ENCODE measurements at regions not wholly inside any gene's neighbourhood (a gene's known extent, or its start where the extent isn't known, plus 50 kb on each side); places are given as distances from the start of the nearest gene placed in this dataset.
"Not testable (repeated sequence)": the region's sequence is repeated elsewhere in the genome, so short reads cannot be mapped to it uniquely, and the experiment has no call there.

DNA sequence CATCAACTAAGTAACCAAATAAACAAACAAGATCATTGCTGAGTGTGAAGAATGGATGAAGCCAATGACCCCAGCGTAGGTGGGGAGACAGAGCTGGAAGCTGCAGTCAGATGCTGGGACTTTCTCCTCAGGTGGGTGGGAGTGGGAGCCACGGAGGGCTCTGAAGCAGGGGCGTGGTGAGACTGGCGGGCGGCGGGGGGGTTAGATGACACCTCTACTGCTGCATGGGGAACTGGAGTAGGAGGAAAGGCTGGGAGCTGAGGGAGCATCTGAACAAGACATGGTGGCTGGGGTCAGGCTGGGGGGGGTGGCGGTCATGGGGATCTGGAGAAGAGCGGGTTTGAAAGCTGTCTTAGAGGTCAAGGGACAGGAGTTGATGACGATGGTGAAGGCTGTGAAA, 193.8 kb downstream of the C9orf50 start:
- no peak overlapping the region for H3K4me3 ChIP-seq (ENCODE audit: low read length)
- intact Hi-C loops (cut with DNase I): no loop called here
- 82% methylated on average over 9 of the region's 9 CpGs for WGBS
- no peaks in the 10 kb centered on the region for H3K27me3 ChIP-seq (ENCODE audit: control insufficient read depth, insufficient read depth)
- H3K9me3 ChIP-seq (ENCODE audit: control insufficient read depth, low read length): no peaks in the 10 kb centered on the region
- no peak for DNase-seq
- H3K4me1 ChIP-seq (ENCODE audit: control insufficient read depth, insufficient read depth, low read length): no peaks in the 10 kb centered on the region
- no peak for ATAC-seq
- H3K27ac ChIP-seq (ENCODE audit: low read length): no peak overlapping the region

DNA sequence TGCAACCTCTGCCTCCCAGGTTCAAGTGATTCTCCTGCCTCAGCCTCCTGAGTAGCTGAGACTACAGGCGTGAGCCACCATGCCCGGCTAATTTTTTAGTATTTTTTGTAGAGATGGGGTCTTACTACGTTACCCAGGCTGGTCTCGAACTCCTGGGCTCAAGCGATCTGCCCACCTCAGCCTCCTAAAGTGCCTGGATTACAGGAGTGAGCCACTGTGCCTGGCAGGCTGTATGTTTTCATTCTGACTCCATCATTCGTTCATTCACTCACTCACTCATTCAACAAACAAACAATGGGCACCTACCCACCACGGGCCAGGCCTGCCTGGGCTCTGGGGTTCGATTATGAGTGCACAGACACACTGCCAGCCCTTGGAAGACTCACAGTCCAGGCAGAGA, 197.1 kb downstream of the C9orf50 start:
- WGBS: 95% methylated on average over 8 of the region's 8 CpGs
- intact Hi-C loops (cut with DNase I); H3K27ac ChIP-seq (ENCODE audit: low read length); H3K4me3 ChIP-seq (ENCODE audit: low read length); H3K9me3 ChIP-seq (ENCODE audit: control insufficient read depth, low read length); H3K27me3 ChIP-seq (ENCODE audit: control insufficient read depth, insufficient read depth); H3K4me1 ChIP-seq (ENCODE audit: control insufficient read depth, insufficient read depth, low read length); ATAC-seq; DNase-seq: not testable (repeated sequence)

GRCh38 chr9:129423216-129423615, 197.7 kb downstream of the C9orf50 start:
- H3K9me3 ChIP-seq (ENCODE audit: control insufficient read depth, low read length): no peaks in the 10 kb centered on the region
- no peaks in the 10 kb centered on the region for H3K4me1 ChIP-seq (ENCODE audit: control insufficient read depth, insufficient read depth, low read length)
- DNase-seq (no peak), ATAC-seq (no peak)
- H3K27me3 ChIP-seq (ENCODE audit: control insufficient read depth, insufficient read depth): no peaks in the 10 kb centered on the region
- intact Hi-C loops (cut with DNase I): no loop called here
- H3K27ac ChIP-seq (ENCODE audit: low read length): no peak overlapping the region
- H3K4me3 ChIP-seq (ENCODE audit: low read length): no peak overlapping the region
- 71% methylated on average over 6 of the region's 6 CpGs for WGBS

DNA sequence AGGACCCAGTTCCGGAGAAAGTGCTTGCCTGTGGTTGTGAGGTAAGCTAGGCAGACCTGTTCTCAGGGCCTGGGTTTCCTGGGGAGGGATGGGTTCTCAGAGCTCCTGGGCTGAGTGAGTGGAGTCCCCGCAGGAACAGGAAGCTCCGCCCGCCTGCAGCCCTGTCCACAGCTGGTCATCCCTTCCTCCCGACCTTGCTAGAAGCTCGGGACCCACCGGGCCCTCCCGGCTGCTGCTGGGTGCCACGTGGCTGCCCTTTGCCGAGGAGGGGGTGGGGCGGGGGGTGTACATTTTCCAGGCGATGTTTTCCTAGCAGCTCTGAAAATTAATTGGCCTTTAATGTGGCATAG, 198.1 kb downstream of the C9orf50 start:
- DNase-seq: peak in 1 of 3 donors; percentile 74
- H3K9me3 ChIP-seq (ENCODE audit: control insufficient read depth, low read length): no peaks in the 10 kb centered on the region
- no peak overlapping the region for H3K4me3 ChIP-seq (ENCODE audit: low read length)
- H3K4me1 ChIP-seq (ENCODE audit: control insufficient read depth, insufficient read depth, low read length): no peaks in the 10 kb centered on the region
- no peak overlapping the region for H3K27ac ChIP-seq (ENCODE audit: low read length)
- 32% methylated on average over 12 of the region's 12 CpGs for WGBS
- no peaks in the 10 kb centered on the region for H3K27me3 ChIP-seq (ENCODE audit: control insufficient read depth, insufficient read depth)
- ATAC-seq: peak; percentile 22 to 67
- intact Hi-C loops (cut with DNase I): no loop called here

- intact Hi-C loops (cut with DNase I): no loop called here
- DNase-seq (no peak), ATAC-seq (no peak)
- Histone ChIP-seq H3K27me3 (ENCODE audit: control insufficient read depth, insufficient read depth) (no peaks in the 10 kb centered on the region), H3K4me1 (ENCODE audit: control insufficient read depth, insufficient read depth, low read length) (no peaks in the 10 kb centered on the region), H3K9me3 (ENCODE audit: control insufficient read depth, low read length) (no peaks in the 10 kb centered on the region), H3K4me3 (ENCODE audit: low read length) (no peak overlapping the region), H3K27ac (ENCODE audit: low read length) (no peak overlapping the region)
- 85% methylated on average over 11 of the region's 11 CpGs for whole genome bisulfite sequencing
Measured at GRCh38 chr9:129422032-129422842, 198.7 kb downstream of the C9orf50 start.

GRCh38 chr9:129421371-129421770, 199.5 kb downstream of the C9orf50 start:
- intact Hi-C loops (cut with DNase I): no loop called here
- Histone ChIP-seq H3K9me3 (ENCODE audit: control insufficient read depth, low read length) (no peaks in the 10 kb centered on the region), H3K27ac (ENCODE audit: low read length) (no peak overlapping the region), H3K4me3 (ENCODE audit: low read length) (no peak overlapping the region), H3K27me3 (ENCODE audit: control insufficient read depth, insufficient read depth) (no peaks in the 10 kb centered on the region), H3K4me1 (ENCODE audit: control insufficient read depth, insufficient read depth, low read length) (no peaks in the 10 kb centered on the region)
- WGBS: 88% methylated on average over 29 of the region's 29 CpGs
- ATAC-seq: no peak
- peak in 1 of 3 donors; percentile 30 for DNase-seq

- intact Hi-C loops (cut with DNase I): no loop called here
- no peak overlapping the region for H3K27ac ChIP-seq (ENCODE audit: low read length)
Measured at GRCh38 chr9:129420721-129421120, 200.2 kb downstream of the C9orf50 start.

DNA sequence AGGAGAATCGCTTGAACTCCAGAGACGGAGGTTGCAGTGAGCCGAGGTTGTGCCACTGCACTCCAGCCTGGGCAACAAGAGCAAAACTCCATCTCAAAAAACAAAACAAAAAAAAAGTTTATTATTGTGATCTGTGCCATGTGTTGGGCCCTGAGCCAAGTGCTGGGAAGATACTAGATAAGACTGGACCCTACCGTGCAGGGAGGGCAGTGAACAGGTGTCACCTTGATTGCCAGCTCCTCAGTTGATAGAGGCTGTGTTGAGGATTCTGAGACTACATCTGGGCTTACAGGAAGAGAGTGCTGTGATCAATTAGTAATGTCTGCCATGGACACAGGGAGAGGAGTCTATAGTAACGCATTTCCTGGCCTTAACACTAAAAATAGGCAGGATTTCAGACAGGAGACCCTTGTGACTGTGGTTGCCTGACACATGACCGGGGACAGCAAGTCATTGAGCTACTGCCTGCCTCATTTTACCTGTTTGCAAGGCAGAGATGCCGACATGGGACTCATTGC, 201.5 kb downstream of the C9orf50 start:
- H3K27ac ChIP-seq (ENCODE audit: low read length): no peak overlapping the region
- DNase-seq: peak in 2 of 3 donors; percentile 11 to 12
- peaks cover 4% of the 10 kb centered on the region for H3K4me1 ChIP-seq (ENCODE audit: control insufficient read depth, insufficient read depth, low read length)
- no peak for ATAC-seq
- no peaks in the 10 kb centered on the region for H3K27me3 ChIP-seq (ENCODE audit: control insufficient read depth, insufficient read depth)
- intact Hi-C loops (cut with DNase I): loop anchor here in 1 of 4 donors (10.0 kb wide), 1 partner anchor 55 kb away; no protein-coding TSS in a partner anchor
- WGBS: 80% methylated on average over 7 of the region's 7 CpGs
- H3K4me3 ChIP-seq (ENCODE audit: low read length): no peak overlapping the region
- H3K9me3 ChIP-seq (ENCODE audit: control insufficient read depth, low read length): no peaks in the 10 kb centered on the region

More at GRCh38 chr9:129420721-129421120, 200.2 kb downstream of the C9orf50 start:
- H3K4me3 ChIP-seq (ENCODE audit: low read length): no peak overlapping the region
- no peak for ATAC-seq
- no peaks in the 10 kb centered on the region for H3K9me3 ChIP-seq (ENCODE audit: control insufficient read depth, low read length)
- no peaks in the 10 kb centered on the region for H3K27me3 ChIP-seq (ENCODE audit: control insufficient read depth, insufficient read depth)
- peak in 2 of 3 donors; percentile 8 to 24 for DNase-seq
- no peaks in the 10 kb centered on the region for H3K4me1 ChIP-seq (ENCODE audit: control insufficient read depth, insufficient read depth, low read length)
- 93% methylated on average over 10 of the region's 10 CpGs for WGBS

GRCh38 chr9:129418451-129418850, 202.4 kb downstream of the C9orf50 start:
- intact Hi-C loops (cut with DNase I): loop anchor here in 1 of 4 donors (10.0 kb wide), 1 partner anchor 56 kb away; no protein-coding TSS in a partner anchor
- ATAC-seq (no peak), DNase-seq (peak; percentile 11 to 60 (median 30))
- Histone ChIP-seq H3K4me1 (ENCODE audit: control insufficient read depth, insufficient read depth, low read length) (peaks cover 4% of the 10 kb centered on the region), H3K27ac (ENCODE audit: low read length) (no peak overlapping the region), H3K27me3 (ENCODE audit: control insufficient read depth, insufficient read depth) (no peaks in the 10 kb centered on the region), H3K4me3 (ENCODE audit: low read length) (no peak overlapping the region), H3K9me3 (ENCODE audit: control insufficient read depth, low read length) (no peaks in the 10 kb centered on the region)
- 85% methylated on average over 4 of the region's 4 CpGs for WGBS

GRCh38 chr9:129416821-129417539, 203.9 kb downstream of the C9orf50 start:
- Histone ChIP-seq H3K4me3 (ENCODE audit: low read length) (no peak overlapping the region), H3K9me3 (ENCODE audit: control insufficient read depth, low read length) (no peaks in the 10 kb centered on the region), H3K4me1 (ENCODE audit: control insufficient read depth, insufficient read depth, low read length) (peaks cover 4% of the 10 kb centered on the region), H3K27me3 (ENCODE audit: control insufficient read depth, insufficient read depth) (no peaks in the 10 kb centered on the region), H3K27ac (ENCODE audit: low read length) (no peak overlapping the region)
- ATAC-seq (no peak), DNase-seq (peak; percentile 7 to 58 (median 16))
- WGBS: 69% methylated on average over 12 of the region's 12 CpGs
- intact Hi-C loops (cut with DNase I): loop anchor here in 1 of 4 donors (10.0 kb wide), 1 partner anchor 58 kb away; no protein-coding TSS in a partner anchor

All from right cardiac atrium (tissue), 5 donors.